ENCODE measurements at regions not wholly inside any gene's neighbourhood (a gene's known extent, or its start where the extent isn't known, plus 50 kb on each side); places are given as distances from the start of the nearest gene placed in this dataset.

DNA sequence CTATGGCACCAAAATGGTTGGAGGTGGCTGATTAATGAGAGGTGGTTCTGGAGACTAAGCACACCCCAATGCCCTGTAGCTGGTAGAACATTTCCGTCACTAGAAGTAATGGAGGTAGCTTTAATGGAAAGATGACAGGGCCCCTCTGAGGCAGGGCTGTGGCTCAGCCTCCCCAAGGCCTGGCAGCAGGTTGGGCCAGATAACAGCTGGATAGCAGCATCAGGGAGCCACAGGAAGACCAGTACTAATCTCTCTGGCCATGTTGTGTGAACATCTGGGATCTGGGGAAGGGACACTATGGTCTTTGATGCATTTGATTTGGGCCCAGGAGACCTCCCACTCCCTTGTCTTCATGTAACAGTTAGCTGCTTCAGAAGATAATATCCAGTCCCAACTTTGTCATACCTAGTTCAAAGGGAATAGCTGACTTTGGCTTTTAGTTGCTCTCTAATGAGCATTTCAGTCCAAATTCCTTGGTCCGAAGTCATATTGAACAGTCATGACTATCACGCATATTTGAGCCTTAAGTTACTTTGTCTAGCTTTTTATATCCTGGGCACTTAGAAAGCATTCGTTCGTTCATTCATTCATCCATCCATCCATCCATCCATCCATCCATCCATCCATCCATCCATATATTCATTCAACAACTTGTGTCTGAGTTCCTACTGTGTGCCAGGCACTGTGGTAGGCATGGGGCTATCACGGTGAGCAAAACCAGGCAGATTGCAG is 53.0 kb upstream of the LMO2 start (continued):
- peak in 1 of 2 experiments; percentile 46; a peak in 3 of 4 replicates for TF ChIP-seq RAD21 (CRISPR knock-in tag; conservative IDR thresholded peaks at IDR 0.05 in 1 of 2, IDR thresholded peaks at IDR 0.05 in 1 of 2)
- TF ChIP-seq, protein P1, sequence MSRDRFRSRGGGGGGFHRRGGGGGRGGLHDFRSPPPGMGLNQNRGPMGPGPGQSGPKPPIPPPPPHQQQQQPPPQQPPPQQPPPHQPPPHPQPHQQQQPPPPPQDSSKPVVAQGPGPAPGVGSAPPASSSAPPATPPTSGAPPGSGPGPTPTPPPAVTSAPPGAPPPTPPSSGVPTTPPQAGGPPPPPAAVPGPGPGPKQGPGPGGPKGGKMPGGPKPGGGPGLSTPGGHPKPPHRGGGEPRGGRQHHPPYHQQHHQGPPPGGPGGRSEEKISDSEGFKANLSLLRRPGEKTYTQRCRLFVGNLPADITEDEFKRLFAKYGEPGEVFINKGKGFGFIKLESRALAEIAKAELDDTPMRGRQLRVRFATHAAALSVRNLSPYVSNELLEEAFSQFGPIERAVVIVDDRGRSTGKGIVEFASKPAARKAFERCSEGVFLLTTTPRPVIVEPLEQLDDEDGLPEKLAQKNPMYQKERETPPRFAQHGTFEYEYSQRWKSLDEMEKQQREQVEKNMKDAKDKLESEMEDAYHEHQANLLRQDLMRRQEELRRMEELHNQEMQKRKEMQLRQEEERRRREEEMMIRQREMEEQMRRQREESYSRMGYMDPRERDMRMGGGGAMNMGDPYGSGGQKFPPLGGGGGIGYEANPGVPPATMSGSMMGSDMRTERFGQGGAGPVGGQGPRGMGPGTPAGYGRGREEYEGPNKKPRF (IDR thresholded peaks at IDR 0.05; ENCODE audit: low read depth, low read length): no peak
- TF ChIP-seq RHOXF2B (CRISPR knock-in tag; conservative IDR thresholded peaks at IDR 0.05): no peak
- TF ChIP-seq HDAC8 (tag; IDR thresholded peaks at IDR 0.05): peak; percentile 54; the same call in 1 of the 2 replicates
- peak; percentile 95; the same call in 1 of the 2 replicates for TF ChIP-seq PTBP1 (IDR thresholded peaks at IDR 0.05; ENCODE audit: low read depth, low read length)
- peak; percentile 94 for TF ChIP-seq HDGF (IDR thresholded peaks at IDR 0.05)
- TF ChIP-seq RFX7 (CRISPR knock-in tag; IDR thresholded peaks at IDR 0.05): no peak
- TF ChIP-seq NFATC3 (IDR thresholded peaks at IDR 0.05): 0 out of 2 replicates have a peak, but pooled peaks have one; percentile 72
- TF ChIP-seq E2F3 (CRISPR knock-in tag; IDR thresholded peaks at IDR 0.05): peak; percentile 83; the same call in 1 of the 2 replicates
- TF ChIP-seq, protein P2, sequence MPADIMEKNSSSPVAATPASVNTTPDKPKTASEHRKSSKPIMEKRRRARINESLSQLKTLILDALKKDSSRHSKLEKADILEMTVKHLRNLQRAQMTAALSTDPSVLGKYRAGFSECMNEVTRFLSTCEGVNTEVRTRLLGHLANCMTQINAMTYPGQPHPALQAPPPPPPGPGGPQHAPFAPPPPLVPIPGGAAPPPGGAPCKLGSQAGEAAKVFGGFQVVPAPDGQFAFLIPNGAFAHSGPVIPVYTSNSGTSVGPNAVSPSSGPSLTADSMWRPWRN (IDR thresholded peaks at IDR 0.05; ENCODE audit: low read depth): peak; percentile 93; the same call in 1 of the 2 replicates
- TF ChIP-seq CHD2 (IDR thresholded peaks at IDR 0.05; ENCODE audit: low read depth, low read length): no peak
- TF ChIP-seq, protein P3, sequence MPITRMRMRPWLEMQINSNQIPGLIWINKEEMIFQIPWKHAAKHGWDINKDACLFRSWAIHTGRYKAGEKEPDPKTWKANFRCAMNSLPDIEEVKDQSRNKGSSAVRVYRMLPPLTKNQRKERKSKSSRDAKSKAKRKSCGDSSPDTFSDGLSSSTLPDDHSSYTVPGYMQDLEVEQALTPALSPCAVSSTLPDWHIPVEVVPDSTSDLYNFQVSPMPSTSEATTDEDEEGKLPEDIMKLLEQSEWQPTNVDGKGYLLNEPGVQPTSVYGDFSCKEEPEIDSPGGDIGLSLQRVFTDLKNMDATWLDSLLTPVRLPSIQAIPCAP (CRISPR knock-in tag; IDR thresholded peaks at IDR 0.05; ENCODE audit: borderline replicate concordance): no peak
- no peak for TF ChIP-seq EWSR1 (IDR thresholded peaks at IDR 0.05; ENCODE audit: borderline replicate concordance, low read depth, partially characterized antibody)
- TF ChIP-seq KDM2B (CRISPR knock-in tag; IDR thresholded peaks at IDR 0.05): no peak
- TF ChIP-seq, protein P4, sequence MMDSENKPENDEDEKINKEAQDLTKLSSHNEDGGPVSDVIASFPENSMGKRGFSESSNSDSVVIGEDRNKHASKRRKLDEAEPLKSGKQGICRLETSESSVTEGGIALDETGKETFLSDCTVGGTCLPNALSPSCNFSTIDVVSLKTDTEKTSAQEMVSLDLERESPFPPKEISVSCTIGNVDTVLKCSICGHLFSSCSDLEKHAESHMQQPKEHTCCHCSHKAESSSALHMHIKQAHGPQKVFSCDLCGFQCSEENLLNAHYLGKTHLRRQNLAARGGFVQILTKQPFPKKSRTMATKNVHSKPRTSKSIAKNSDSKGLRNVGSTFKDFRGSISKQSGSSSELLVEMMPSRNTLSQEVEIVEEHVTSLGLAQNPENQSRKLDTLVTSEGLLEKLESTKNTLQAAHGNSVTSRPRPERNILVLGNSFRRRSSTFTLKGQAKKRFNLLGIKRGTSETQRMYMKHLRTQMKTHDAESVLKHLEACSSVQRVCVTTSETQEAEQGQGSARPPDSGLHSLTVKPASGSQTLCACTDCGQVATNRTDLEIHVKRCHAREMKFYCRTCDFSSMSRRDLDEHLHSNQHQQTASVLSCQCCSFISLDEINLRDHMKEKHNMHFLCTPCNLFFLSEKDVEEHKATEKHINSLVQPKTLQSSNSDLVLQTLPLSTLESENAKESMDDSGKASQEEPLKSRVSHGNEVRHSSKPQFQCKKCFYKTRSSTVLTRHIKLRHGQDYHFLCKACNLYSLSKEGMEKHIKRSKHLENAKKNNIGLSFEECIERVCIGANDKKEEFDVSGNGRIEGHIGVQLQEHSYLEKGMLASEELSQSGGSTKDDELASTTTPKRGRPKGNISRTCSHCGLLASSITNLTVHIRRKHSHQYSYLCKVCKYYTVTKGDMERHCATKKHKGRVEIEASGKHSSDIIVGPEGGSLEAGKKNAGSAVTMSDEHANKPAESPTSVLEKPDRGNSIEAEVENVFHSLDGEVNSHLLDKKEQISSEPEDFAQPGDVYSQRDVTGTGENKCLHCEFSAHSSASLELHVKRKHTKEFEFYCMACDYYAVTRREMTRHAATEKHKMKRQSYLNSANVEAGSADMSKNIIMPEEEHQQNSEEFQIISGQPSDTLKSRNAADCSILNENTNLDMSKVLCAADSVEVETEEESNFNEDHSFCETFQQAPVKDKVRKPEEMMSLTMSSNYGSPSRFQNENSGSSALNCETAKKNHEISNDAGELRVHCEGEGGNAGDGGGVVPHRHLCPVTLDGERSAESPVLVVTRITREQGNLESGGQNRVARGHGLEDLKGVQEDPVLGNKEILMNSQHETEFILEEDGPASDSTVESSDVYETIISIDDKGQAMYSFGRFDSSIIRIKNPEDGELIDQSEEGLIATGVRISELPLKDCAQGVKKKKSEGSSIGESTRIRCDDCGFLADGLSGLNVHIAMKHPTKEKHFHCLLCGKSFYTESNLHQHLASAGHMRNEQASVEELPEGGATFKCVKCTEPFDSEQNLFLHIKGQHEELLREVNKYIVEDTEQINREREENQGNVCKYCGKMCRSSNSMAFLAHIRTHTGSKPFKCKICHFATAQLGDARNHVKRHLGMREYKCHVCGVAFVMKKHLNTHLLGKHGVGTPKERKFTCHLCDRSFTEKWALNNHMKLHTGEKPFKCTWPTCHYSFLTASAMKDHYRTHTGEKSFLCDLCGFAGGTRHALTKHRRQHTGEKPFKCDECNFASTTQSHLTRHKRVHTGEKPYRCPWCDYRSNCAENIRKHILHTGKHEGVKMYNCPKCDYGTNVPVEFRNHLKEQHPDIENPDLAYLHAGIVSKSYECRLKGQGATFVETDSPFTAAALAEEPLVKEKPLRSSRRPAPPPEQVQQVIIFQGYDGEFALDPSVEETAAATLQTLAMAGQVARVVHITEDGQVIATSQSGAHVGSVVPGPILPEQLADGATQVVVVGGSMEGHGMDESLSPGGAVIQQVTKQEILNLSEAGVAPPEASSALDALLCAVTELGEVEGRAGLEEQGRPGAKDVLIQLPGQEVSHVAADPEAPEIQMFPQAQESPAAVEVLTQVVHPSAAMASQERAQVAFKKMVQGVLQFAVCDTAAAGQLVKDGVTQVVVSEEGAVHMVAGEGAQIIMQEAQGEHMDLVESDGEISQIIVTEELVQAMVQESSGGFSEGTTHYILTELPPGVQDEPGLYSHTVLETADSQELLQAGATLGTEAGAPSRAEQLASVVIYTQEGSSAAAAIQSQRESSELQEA (IDR thresholded peaks at IDR 0.05; ENCODE audit: low read depth): no peak; the same call in 1 of the 2 replicates
- TF ChIP-seq BRCA1 (IDR thresholded peaks at IDR 0.05): no peak
- no peak for TF ChIP-seq BRCA1 (CRISPR knock-in tag; IDR thresholded peaks at IDR 0.05)

All from K562 (cell line).